ENCODE measurements at regions not wholly inside any gene's neighbourhood (a gene's known extent, or its start where the extent isn't known, plus 50 kb on each side); places are given as distances from the start of the nearest gene placed in this dataset.

DNA sequence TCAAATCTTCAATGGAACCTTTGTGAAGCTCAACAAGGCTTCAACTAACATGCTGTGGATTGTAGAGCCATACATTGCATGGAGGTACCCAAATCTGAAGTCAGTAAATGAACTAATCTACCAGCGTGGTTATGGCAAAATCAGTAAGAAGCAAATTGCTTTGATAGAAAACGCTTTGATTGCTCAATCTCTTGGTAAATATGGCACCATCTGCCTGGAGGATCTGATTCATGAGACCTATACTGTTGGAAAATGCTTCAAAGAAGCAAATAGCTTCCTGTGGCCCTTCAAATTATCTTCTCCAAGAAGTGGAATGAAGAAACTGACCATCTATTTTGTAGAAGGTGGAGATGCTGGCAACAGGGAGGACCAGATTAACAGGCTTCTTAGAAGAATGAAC, 54.7 kb upstream of the TTC39B start:
- Histone ChIP-seq H2AFZ (ENCODE audit: low read length) (no peak overlapping the region), H4K20me1 (ENCODE audit: low read length) (no peaks in the 10 kb centered on the region), H3K79me2 (ENCODE audit: low read length) (no peaks in the 10 kb centered on the region), H3K9me2 (replicated peaks; ENCODE audit: low read length) (no peaks in the 10 kb centered on the region), H3K4me3 (ENCODE audit: low read length) (no peak overlapping the region), H3K4me2 (ENCODE audit: low read length) (no peak overlapping the region), H3K9ac (ENCODE audit: low read length) (no peak overlapping the region), H3K4me1 (ENCODE audit: insufficient read depth, low read length) (no peaks in the 10 kb centered on the region), H3K9me3 (ENCODE audit: low read length) (no peaks in the 10 kb centered on the region), H3K27ac (ENCODE audit: low read length) (no peak overlapping the region), H3F3A (ENCODE audit: low read length, unreplicated experiment) (no peaks in the 10 kb centered on the region), H3K36me3 (ENCODE audit: low read depth, low read length) (no peaks in the 10 kb centered on the region), H3K27me3 (ENCODE audit: low read length) (no peaks in the 10 kb centered on the region)
- TF ChIP-seq, protein P1, sequence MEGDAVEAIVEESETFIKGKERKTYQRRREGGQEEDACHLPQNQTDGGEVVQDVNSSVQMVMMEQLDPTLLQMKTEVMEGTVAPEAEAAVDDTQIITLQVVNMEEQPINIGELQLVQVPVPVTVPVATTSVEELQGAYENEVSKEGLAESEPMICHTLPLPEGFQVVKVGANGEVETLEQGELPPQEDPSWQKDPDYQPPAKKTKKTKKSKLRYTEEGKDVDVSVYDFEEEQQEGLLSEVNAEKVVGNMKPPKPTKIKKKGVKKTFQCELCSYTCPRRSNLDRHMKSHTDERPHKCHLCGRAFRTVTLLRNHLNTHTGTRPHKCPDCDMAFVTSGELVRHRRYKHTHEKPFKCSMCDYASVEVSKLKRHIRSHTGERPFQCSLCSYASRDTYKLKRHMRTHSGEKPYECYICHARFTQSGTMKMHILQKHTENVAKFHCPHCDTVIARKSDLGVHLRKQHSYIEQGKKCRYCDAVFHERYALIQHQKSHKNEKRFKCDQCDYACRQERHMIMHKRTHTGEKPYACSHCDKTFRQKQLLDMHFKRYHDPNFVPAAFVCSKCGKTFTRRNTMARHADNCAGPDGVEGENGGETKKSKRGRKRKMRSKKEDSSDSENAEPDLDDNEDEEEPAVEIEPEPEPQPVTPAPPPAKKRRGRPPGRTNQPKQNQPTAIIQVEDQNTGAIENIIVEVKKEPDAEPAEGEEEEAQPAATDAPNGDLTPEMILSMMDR (conservative IDR thresholded peaks at IDR 0.05; ENCODE audit: low read depth, low read length), result no peak
- TF ChIP-seq EZH2 (IDR thresholded peaks at IDR 0.05; ENCODE audit: low read length, unreplicated experiment) (no peak), EZH2phosphoT487 (IDR thresholded peaks at IDR 0.05; ENCODE audit: borderline replicate concordance, low read length) (no peak)
- ChIA-PET CTCF (no interaction called here), POLR2A (ENCODE audit: unreplicated experiment) (interaction anchor here (0.7 kb wide), 1 partner anchor 8 kb away, joined by 3 read pairs; no protein-coding TSS in a partner anchor)
- no peak for DNase-seq
- BruUV-seq (replicated peaks), result no TSS peak
- intact Hi-C loops (cut with micrococcal nuclease), result no loop called here
- no peak for ATAC-seq

DNA sequence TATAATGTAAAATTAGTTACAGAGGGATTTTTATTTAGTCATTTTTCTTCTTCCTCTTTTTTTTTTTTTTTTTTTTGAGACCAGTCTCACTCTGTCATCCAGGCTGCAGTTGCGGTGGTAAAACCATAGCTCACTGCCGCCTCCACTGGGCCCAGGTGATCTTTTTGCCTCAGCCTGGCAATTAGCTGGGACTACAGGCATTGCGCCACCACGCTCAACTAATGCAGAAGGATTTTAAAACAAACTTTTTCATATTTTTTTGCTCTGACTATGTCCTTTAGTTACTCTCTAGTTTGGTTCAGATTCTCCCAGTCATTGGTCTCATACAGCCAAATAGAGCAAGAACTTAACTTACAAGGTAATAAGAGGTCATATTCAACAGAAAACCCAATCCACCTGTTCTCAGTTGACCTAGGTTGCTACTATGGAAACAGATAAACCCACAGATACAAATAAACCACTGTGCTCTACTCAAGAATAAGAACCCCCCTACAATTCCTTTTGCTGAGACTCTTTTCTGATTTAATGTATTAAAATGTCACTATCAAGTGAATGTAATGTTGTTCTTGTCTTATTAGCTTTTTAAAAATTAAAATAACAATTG, 50.1 kb upstream of the TTC39B start:
- BruUV-seq (replicated peaks), result no TSS peak
- no peaks in the 10 kb centered on the region for H3K79me2 ChIP-seq (ENCODE audit: low read length)
- no peaks in the 10 kb centered on the region for H4K20me1 ChIP-seq (ENCODE audit: low read length)
- no peaks in the 10 kb centered on the region for H3K9me2 ChIP-seq (replicated peaks; ENCODE audit: low read length)
- ChIA-PET CTCF (no interaction called here), POLR2A (ENCODE audit: unreplicated experiment) (no interaction called here)
- H2AFZ ChIP-seq (ENCODE audit: low read length), result no peak overlapping the region
- H3K4me3 ChIP-seq (ENCODE audit: low read length), result no peak overlapping the region
- ATAC-seq (no peak), DNase-seq (no peak)
- no peak overlapping the region for H3K9ac ChIP-seq (ENCODE audit: low read length)
- TF ChIP-seq EZH2phosphoT487 (IDR thresholded peaks at IDR 0.05; ENCODE audit: borderline replicate concordance, low read length), result no peak
- TF ChIP-seq, protein P1 (conservative IDR thresholded peaks at IDR 0.05; ENCODE audit: low read depth, low read length), result no peak; the same call in 1 of the 2 replicates
- no peak for TF ChIP-seq EZH2 (IDR thresholded peaks at IDR 0.05; ENCODE audit: low read length, unreplicated experiment)
- no peak overlapping the region for H3K27ac ChIP-seq (ENCODE audit: low read length)
- H3K27me3 ChIP-seq (ENCODE audit: low read length), result no peaks in the 10 kb centered on the region
- H3K9me3 ChIP-seq (ENCODE audit: low read length), result no peaks in the 10 kb centered on the region
- intact Hi-C loops (cut with micrococcal nuclease), result no loop called here
- H3K36me3 ChIP-seq (ENCODE audit: low read depth, low read length), result no peaks in the 10 kb centered on the region
- peaks cover 10% of the 10 kb centered on the region for H3K4me1 ChIP-seq (ENCODE audit: insufficient read depth, low read length)
- no peak overlapping the region for H3K4me2 ChIP-seq (ENCODE audit: low read length)
- no peaks in the 10 kb centered on the region for H3F3A ChIP-seq (ENCODE audit: low read length, unreplicated experiment)

Data from PC-3 (cell line).